MCF 10A (cell line): ENCODE measurements at regions not wholly inside any gene's neighbourhood (a gene's known extent, or its start where the extent isn't known, plus 50 kb on each side); places are given as distances from the start of the nearest gene placed in this dataset.

Source experiments
- BruUV-seq: library from RNA; stranded (reverse); fragments of 400-500 nt; replicated peaks from 2 replicates; lab custom pipeline; 2021; lab: Mats Ljungman, UMichigan
- CTCF ChIA-PET: fragments of 300-600 bp; sonication (Branson Sonifier 250); formaldehyde crosslinking; extraction: SDS; loops from one replicate; lab custom pipeline; 2021; ENCODE audit warnings: antibody characterized with exemption, inconsistent platforms; lab: Yijun Ruan, JAX
- POLR2A ChIA-PET: fragments of 300-600, 350-650 bp; sonication (Branson Sonifier 250); formaldehyde crosslinking; extraction: SDS; loops from one replicate; lab custom pipeline; 2020; ENCODE audit warnings: antibody characterized with exemption, inconsistent platforms; lab: Yijun Ruan, JAX
- DNase-seq: peaks from one replicate; pipeline ENCODE4 v3.0.0-alpha.2; 2018; ENCODE audit not compliant: unreplicated experiment
- H3K27ac Mint-ChIP-seq: one replicate; pipeline ENCODE4 v1.8.0; 2022; ENCODE audit warnings: mild to moderate bottlenecking, low read depth, mixed read lengths; ENCODE audit not compliant: unreplicated experiment
- H3K27me3 Mint-ChIP-seq: one replicate; pipeline ENCODE4 v1.8.0; 2022; ENCODE audit warnings: mixed read lengths; ENCODE audit not compliant: insufficient read depth, unreplicated experiment
- H3K36me3 Mint-ChIP-seq: one replicate; pipeline ENCODE4 v1.8.0; 2022; ENCODE audit warnings: mild to moderate bottlenecking, moderate library complexity, mixed read lengths; ENCODE audit not compliant: insufficient read depth, unreplicated experiment
- H3K4me1 Mint-ChIP-seq: one replicate; pipeline ENCODE4 v1.8.0; 2022; ENCODE audit warnings: mixed read lengths; ENCODE audit not compliant: insufficient read depth, unreplicated experiment
- H3K4me3 Mint-ChIP-seq: one replicate; pipeline ENCODE4 v1.8.0; 2022; ENCODE audit warnings: mild to moderate bottlenecking, moderate library complexity, mixed read lengths; ENCODE audit not compliant: unreplicated experiment
- H3K9me3 Mint-ChIP-seq: one replicate; pipeline ENCODE4 v1.8.0; 2022; ENCODE audit warnings: mixed read lengths; ENCODE audit not compliant: unreplicated experiment
- intact Hi-C: fragments of 100-400 bp; cut with micrococcal nuclease; formaldehyde crosslinking; loops from 2 replicates; pipeline ENCODE4 v1.14.1; 2022
- TF ChIP-seq, protein P1 (sequence below): fragments of 200-600 bp; IDR thresholded peaks from one replicate; pipeline ENCODE4 v1.8.0; 2022; ENCODE audit warnings: antibody characterized with exemption, mild to moderate bottlenecking; ENCODE audit not compliant: unreplicated experiment

- TF ChIP-seq, protein P1, sequence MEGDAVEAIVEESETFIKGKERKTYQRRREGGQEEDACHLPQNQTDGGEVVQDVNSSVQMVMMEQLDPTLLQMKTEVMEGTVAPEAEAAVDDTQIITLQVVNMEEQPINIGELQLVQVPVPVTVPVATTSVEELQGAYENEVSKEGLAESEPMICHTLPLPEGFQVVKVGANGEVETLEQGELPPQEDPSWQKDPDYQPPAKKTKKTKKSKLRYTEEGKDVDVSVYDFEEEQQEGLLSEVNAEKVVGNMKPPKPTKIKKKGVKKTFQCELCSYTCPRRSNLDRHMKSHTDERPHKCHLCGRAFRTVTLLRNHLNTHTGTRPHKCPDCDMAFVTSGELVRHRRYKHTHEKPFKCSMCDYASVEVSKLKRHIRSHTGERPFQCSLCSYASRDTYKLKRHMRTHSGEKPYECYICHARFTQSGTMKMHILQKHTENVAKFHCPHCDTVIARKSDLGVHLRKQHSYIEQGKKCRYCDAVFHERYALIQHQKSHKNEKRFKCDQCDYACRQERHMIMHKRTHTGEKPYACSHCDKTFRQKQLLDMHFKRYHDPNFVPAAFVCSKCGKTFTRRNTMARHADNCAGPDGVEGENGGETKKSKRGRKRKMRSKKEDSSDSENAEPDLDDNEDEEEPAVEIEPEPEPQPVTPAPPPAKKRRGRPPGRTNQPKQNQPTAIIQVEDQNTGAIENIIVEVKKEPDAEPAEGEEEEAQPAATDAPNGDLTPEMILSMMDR: no peak
- peak; percentile 20 for DNase-seq
Measured at GRCh38 chr4:130850019-130850524, 1754.1 kb downstream of the C4orf33 start.

DNA sequence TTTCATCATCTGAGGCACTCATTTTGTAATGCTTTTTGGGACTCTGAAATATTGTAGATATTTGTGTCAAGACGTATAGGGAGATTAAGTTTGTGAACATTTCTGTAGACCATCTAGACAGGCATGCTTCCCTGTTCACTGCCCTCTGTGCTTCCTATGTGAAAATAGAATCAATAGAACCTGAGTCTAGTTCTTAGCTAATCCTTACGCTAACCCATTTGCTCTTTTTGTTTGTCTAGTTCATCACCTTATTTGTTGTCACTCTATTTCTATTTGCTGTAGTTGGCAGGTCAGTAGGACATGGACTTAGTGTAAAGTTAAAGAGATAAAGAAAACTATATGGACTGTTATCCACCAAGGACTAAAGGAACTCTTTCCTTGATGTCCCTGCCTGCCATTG, 1755.2 kb downstream of the C4orf33 start:
- DNase-seq: no peak
- no peaks in the 10 kb centered on the region for H3K36me3 Mint-ChIP-seq
- no TSS peak for BruUV-seq
- POLR2A ChIA-PET: no interaction called here
- H3K4me3 Mint-ChIP-seq: no peak overlapping the region
- CTCF ChIA-PET: interaction anchor here (0.6 kb wide), 1 partner anchor 24 kb away, joined by 3 read pairs; no protein-coding TSS in a partner anchor
- H3K27ac Mint-ChIP-seq: no peak overlapping the region
- peaks cover 8% of the 10 kb centered on the region for H3K4me1 Mint-ChIP-seq
- no peaks in the 10 kb centered on the region for H3K9me3 Mint-ChIP-seq
- H3K27me3 Mint-ChIP-seq: no peaks in the 10 kb centered on the region
- intact Hi-C loops: no loop called here
- TF ChIP-seq, protein P1: no peak

More at GRCh38 chr4:130850019-130850524, 1754.1 kb downstream of the C4orf33 start:
- intact Hi-C loops: no loop called here
- CTCF ChIA-PET: interaction anchor here (0.6 kb wide), 1 partner anchor 44 kb away, joined by 3 read pairs; no protein-coding TSS in a partner anchor
- peak overlapping the region; percentile 64 for H3K4me3 Mint-ChIP-seq
- H3K27me3 Mint-ChIP-seq: no peaks in the 10 kb centered on the region
- POLR2A ChIA-PET: interaction anchor here (0.6 kb wide), 1 partner anchor 364 kb away, joined by 3 read pairs; no protein-coding TSS in a partner anchor
- peaks cover 8% of the 10 kb centered on the region for H3K4me1 Mint-ChIP-seq
- no peaks in the 10 kb centered on the region for H3K9me3 Mint-ChIP-seq
- H3K36me3 Mint-ChIP-seq: no peaks in the 10 kb centered on the region
- no TSS peak for BruUV-seq
- H3K27ac Mint-ChIP-seq: peak overlapping the region; percentile 19

DNA sequence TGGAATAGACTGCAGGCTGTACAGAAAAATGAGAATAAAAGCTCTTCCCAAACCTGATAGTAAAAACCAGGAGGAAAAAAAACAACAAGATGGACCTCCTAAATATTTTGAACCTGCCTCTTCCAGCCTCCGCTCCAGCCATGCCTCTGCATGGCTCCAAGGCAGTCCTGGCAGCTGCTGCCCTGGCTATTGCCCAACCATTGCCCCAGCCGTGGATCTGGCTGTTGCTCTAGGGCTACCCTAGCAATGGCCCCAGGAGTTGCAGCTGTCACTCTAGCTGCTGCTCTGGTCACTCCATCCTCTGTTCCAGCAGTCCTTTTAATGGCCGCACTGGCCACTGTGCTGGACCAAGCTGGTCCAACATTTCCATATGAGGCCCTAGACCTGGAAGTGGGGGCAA, 1756.0 kb downstream of the C4orf33 start:
- BruUV-seq: no TSS peak
- H3K27ac Mint-ChIP-seq: no peak overlapping the region
- no peak for DNase-seq
- no peaks in the 10 kb centered on the region for H3K27me3 Mint-ChIP-seq
- TF ChIP-seq, protein P1: no peak
- POLR2A ChIA-PET: no interaction called here
- no peaks in the 10 kb centered on the region for H3K9me3 Mint-ChIP-seq
- peaks cover 8% of the 10 kb centered on the region for H3K4me1 Mint-ChIP-seq
- no peak overlapping the region for H3K4me3 Mint-ChIP-seq
- no peaks in the 10 kb centered on the region for H3K36me3 Mint-ChIP-seq
- CTCF ChIA-PET: interaction anchor here (0.6 to 1.3 kb wide), 2 partner anchors 23 to 1499 kb away, joined by 3 to 5 read pairs; no protein-coding TSS in a partner anchor
- intact Hi-C loops: no loop called here

- BruUV-seq: no TSS peak
- no peak overlapping the region for H3K4me3 Mint-ChIP-seq
- H3K4me1 Mint-ChIP-seq: no peaks in the 10 kb centered on the region
Measured at GRCh38 chr4:130855533-130855932, 1759.6 kb downstream of the C4orf33 start.

More at GRCh38 chr4:130855533-130855932, 1759.6 kb downstream of the C4orf33 start:
- DNase-seq: no peak
- intact Hi-C loops: no loop called here
- ChIA-PET POLR2A (no interaction called here), CTCF (interaction anchor here (1.1 kb wide), 1 partner anchor 60 kb away, joined by 3 read pairs; no protein-coding TSS in a partner anchor)
- TF ChIP-seq, protein P1: no peak
- H3K27me3 Mint-ChIP-seq: no peaks in the 10 kb centered on the region
- no peak overlapping the region for H3K27ac Mint-ChIP-seq
- no peaks in the 10 kb centered on the region for H3K9me3 Mint-ChIP-seq
- no peaks in the 10 kb centered on the region for H3K36me3 Mint-ChIP-seq
